GM21423 (cell line): ENCODE measurements at regions not wholly inside any gene's neighbourhood (a gene's known extent, or its start where the extent isn't known, plus 50 kb on each side); places are given as distances from the start of the nearest gene placed in this dataset.
"Not testable (repeated sequence)": the region's sequence is repeated elsewhere in the genome, so short reads cannot be mapped to it uniquely, and the experiment has no call there.

Experiments used
- ATAC-seq: cut with Tn5 transposase; IDR thresholded peaks from one replicate; pipeline ENCODE4 v1.9.1; 2021; ENCODE audit warnings: mild to moderate bottlenecking, moderate library complexity; ENCODE audit not compliant: unreplicated experiment

DNA sequence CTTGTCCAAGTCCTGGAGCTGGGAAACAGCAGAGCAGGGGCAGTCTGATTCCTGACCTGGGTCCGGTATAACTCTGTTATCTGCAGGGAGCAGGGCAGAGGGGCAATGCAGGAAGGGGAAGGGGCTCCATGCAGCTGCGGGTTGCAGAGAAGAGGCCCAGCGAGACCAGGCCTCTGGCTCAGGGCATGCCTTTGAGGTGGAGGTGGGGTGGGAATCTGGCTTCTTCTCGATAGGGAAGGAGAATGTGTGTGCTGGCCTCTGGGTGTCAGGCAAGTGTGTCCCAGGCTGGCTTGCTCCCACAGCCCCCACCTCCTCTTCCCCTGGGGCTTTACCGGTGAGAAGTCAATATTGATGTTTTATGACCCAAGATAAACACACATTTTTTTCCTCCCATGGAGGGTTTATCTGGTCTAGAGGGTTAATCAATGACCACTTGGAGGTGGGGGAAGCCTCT, 187.1 kb upstream of the HAAO start:
- ATAC-seq, result no peak

DNA sequence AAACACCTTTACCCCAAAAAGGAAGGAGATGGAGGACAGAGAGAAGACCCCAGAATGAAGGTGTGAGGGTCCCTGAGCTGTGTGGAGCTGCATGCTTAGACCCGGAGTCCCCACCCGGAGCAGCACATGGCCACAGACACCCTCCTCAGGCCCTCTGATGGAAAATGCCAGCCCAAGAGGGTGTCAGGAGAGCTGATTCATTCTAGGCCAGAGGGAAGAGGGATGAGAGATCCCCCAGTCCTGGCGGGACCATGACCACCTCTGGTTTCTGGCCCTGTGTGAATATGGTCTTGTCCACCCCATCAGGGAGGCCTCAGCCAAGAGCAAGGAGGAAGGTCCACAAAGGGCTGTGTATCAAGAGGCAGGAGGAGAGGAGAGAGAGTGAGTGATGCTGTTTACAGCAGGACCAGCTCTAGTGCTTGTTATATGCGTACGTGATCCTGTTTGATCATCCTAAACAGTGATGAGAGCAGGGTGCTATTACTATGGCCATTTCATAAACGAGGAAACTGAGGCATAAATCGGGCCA, 186.6 kb upstream of the HAAO start:
- no peak for ATAC-seq

DNA sequence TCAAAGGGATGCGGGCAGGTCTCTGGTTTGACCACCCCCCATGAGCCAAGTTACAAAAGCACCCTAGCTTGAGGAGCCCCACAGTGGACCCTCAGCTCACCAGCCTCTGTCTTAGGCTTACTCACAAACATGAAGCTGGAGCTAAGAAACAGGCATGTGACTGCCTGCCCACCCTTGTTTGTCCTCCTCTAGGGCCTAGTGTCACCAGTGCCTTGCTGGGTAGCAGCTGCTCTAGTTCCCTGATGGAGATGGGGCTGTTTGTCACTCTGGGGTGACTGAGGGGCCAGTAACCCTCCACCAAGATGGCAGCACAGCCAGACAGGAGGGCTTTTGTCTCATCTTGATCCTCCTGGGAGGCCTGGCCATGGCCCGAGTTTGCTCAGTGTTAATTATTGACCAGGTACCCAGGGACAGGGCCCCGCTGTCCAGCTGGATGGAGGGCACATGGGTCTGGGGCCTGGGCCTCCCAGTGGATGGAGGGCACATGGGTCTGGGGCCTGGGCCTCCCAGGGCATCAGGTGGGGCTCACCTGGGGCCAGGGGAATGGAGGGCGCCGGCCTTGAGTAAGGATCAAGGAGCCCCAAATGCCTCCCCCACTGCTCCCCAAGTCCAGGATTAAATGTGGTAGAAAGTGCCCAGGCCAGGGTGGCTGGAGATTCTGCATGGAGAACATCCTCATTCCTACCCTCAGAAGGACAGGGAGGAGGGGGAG, 185.9 kb upstream of the HAAO start:
- ATAC-seq, result no peak

DNA sequence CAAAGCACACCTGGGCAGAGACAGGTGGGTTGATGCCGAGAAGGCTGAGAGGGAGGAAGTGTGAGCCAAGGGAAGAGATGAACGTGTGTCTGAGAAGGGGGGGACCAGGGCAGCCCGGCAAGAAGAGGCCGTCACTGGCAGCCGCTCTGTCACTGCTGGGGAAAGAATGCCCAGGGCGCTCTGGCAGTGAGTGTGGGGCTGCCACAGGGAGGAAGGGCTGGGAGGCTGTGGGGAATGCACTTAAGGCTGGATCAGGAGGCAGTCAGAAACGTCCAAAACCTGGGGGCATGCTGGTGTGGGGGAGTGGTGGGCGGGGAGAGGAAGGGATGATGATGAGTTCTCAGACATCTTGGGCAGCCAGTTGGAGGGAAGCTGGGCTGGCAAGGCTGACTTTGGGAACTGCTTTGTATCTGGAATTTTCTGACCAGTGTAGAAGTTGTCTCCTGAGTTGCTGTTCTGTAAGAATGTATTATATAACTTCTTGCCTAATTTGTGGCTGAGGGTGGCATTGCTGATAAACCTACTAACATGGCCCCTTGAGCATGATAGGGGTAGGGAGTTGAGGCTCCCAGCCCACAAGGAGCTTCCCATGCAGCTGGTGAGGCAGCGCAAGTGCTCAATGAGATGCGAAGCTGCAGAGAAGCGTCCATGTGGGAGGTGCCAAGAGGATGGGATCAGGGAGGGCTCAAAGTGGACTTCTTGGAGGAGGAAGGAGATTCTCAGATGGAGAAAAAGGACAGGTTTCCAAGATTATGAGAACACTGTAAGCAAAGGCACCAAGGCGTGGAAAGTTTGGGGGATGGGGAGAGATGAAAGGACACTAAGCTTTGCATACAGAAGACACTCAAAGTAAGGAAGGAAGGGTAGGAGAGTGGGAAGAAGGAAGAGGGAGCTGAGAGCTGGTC, 185.1 kb upstream of the HAAO start:
- no peak for ATAC-seq

DNA sequence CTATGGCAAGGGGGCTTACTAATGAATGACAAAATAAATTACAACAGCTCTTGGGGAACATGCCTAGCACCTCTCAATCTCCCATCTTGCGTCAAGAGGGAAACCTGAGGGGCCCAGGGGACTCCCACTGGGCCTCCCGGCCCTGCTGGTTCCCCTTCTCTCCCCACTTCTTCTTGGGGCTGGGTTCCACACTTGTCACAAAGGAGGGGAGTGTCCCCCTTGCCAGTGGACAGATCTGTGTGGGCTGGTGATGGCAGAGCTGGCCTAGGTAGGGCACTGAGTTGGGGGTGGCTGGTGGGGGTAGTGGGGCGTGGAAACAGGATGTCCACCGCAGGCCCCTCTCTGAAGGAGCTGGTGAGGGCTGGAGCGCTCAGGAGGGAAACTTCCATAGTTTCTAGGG, 184.0 kb upstream of the HAAO start:
- ATAC-seq, result no peak

DNA sequence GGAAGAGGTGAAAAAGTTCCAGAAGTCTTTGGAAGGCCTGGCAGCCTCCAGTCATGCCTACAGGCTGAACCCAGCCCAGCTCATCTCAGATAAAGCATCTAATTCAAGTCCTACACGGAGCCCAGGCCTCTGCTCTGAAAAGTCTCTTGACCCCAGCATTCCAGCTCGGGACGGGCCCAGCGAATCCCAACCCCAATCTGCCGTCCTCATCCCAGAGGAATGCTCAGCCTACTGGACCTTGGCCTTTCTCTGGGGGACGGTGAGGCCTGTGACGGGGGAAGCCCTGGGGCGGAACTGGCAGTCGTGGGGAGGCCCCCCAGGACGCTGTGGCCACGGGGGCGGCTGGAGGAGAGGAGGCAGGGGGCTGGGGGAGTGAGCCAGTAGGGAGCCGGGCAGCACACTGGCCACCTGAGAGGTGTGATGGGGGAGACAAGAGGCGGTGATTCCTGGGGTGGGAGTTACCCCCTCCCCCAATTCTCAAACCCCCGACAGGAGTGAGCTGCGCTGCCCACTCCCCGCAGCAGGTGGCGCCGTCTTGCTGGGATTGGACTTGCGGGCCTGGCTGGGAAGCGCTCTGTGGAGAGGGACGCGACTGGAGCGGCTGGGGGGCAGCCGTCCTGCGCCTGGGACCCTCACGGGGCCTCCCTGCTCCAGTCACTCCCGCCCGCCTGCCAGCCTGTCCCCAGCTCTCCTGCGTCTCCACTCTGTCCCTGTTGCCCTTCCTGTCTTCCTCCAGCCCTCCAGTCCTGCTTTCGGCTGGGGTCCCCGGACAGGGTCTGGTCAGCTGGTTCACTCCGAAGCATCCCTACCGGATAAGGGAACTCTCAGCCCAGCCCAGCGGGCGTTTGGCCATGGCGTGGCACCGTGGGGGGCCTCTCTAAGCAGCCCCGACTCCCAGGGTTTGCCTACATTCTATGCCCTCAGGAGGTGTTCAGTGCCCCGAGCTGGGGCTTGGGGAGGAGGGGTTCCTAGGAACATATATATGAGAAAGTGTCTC, 182.6 kb upstream of the HAAO start:
- no peak for ATAC-seq

DNA sequence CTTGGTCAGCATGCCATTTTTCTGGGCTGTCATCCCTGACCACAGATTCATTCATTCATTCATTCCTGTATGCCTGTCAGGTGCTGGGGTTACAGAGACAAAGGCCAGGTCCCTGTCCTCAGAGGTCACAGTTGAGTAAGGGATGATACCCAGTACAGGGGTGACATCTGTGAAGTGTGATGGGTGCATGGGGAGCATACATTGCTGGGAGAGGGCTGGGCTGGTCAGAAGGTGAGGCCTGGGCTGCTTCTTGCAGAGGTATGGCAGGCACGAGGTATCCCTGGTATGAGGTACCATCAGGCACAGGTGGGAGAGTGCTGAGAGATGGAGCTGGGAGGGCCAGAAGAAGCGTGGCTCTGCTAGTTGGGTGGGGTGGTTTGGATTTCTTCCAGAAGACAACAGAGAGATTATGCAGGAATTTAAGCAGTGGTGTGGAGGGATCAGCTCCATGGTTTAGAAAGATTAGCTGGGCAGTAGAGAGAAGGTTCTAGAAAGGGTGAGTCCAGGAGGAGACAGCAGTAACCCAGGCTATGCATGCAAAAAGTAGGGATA, 181.9 kb upstream of the HAAO start:
- ATAC-seq, result no peak

DNA sequence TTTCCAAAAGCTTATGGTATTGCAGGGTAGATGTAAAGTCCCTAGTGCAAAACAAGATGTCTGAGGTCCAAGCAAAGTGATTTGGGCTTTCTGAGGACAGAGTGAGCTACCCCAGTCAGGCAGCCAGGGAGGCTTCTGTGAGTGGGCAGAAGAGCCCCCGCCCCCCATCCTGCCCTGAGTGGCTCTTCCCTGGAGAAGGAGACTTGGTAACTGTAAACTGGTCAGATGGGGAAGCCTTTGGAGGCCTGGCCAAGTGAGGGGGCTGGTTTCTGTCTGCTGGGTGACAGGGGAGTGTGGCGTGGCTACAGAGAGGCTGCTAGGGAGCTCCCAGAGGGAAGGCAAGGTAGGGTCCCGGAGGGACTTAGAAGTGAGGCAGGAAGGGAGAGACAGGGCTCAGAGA, 181.3 kb upstream of the HAAO start:
- ATAC-seq, result no peak

DNA sequence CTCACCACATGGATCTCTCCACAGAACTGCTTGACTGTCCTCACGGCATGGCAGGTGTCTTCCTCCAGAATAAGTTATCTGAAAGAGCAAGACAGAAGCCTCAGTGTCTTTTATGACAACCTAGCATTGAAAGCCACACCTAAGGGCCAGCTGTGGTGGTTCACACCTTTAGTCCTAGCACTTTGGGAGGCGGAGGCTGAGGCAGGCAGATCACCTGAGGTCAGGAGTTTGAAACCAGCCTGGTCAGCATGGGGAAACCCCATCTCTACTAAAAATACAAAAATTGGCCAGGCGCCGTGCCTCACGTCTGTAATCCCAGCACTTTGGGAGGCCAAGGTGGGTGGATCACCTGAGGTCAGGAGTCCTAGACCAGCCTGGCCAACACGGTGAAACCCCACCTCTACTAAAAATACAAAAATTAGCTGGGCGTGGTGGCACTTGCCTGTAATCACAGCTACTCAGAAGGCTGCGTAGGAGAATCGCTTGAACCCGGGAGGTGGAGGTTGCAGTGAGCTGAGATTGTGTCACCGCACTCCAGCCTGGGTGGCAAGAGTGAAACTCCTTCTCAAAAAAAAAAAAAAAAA, 180.6 kb upstream of the HAAO start:
- ATAC-seq, result not testable (repeated sequence)

DNA sequence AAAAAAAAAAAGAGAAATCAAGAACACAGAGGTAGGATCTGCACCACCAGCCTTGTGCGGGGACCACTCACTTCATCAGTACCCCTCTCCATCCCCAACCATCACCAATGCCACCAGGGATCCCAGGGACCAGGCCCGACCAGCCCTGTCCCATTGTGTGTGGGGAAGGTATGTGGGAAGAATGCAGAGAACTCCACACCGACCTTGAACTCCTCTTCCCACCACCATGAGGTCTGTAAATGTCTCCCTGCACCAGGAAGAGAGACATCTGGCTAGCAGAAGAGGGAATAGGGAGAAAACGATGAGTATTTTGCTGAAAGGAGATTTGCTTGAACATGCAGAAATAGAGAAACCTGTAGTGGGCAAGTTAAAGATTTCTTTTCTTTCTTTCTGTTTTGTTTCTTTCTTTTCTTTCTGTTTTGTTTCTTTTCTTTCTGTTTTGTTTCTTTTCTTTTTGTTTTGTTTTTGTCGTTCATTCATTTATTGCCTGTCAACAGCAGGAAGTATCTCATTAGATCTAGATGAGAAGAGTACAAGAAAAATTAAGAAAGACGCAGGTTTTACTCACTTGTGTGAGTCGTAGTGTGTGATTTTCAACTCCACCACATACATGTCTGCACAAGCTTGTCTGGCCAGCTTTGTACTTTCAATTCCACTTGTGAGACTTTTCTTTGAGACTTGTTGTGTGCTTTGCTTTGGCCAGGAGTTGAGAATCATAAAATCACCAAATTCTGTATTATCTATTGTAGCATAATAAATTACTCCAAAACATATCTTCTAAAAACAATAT, 179.8 kb upstream of the HAAO start:
- no peak for ATAC-seq

DNA sequence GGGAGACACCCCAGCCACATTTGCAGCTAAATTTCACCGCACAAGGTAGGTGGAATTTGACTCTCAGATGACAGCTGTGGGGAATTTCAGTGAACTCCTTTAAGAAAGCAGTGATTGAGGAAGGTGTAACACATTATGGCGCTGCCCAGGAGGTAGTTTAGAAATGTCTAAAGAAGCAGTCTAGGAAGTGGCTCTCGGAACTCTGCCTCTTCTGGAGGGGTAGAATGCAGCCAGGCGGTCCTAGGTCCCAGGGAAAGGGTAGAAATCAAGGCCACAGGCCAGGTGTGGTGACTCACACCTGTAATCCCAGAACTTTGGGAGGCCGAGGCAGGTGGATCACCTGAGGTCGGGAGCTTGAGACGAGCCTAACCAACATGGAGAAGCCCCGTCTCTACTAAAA, 179.0 kb upstream of the HAAO start:
- ATAC-seq, result no peak

DNA sequence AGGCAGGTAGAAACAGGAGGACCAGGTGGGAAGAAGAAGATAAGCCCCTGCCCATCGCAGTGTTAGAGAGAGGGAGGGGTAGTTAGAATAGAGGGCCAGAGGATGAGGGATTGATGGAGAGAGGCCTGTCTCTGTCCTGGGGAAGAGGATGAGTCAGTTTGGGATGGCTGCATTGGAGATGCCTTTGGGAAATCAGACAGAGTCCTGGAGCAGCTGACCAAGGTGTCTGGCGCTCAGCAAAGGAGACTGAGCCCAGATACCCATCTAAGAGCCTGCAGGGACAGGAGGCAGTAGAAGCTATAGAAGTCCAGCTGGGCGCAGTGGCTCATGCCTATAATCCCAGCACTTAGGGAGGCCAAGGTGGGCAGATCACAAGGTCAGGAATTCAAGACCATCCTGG, 177.8 kb upstream of the HAAO start:
- ATAC-seq, result no peak

DNA sequence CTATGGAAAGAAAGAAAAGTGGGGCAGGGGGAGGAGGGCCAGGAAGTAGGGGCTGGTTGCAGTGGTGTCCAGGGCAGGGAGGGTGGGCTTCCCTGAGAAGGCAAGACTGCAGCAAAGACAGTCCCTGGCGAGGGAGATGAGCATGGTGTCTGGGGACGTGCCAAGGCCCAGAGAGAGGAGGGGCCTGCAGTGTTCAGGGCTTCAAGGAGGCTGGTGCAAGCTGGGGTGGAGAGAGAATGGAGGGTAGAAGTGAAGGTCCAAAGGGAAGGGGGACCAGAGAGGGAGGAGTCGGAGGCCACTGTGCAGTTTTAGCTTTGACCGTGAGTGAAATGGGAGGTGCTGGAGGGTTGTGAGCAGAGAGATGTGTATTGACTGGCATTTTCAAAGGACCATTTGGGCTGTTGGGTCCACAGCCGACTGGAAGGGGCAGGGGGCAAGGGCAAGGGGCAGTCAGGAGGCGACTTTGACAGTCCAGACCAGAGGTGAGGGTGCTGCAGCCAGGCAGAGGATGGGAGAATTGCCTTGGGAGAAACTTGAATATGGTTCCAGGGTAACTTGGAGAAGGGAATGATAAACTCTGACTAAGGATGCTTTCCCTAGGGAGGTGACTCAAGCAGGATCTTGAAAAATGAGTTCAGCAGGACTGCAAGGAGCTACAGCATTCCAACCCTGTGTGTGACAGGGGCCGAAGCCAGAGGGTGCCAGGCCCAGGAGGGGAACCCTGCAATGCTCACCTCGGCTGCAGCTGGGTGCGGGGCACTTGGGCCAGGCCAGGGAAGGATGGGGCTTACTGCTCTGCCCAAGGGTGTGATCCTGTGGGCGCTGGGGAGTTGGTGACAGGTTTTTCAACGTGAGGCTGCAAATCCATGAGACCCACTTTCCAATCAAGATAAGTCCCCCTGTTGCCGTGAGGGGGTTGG, 177.1 kb upstream of the HAAO start:
- ATAC-seq, result no peak

DNA sequence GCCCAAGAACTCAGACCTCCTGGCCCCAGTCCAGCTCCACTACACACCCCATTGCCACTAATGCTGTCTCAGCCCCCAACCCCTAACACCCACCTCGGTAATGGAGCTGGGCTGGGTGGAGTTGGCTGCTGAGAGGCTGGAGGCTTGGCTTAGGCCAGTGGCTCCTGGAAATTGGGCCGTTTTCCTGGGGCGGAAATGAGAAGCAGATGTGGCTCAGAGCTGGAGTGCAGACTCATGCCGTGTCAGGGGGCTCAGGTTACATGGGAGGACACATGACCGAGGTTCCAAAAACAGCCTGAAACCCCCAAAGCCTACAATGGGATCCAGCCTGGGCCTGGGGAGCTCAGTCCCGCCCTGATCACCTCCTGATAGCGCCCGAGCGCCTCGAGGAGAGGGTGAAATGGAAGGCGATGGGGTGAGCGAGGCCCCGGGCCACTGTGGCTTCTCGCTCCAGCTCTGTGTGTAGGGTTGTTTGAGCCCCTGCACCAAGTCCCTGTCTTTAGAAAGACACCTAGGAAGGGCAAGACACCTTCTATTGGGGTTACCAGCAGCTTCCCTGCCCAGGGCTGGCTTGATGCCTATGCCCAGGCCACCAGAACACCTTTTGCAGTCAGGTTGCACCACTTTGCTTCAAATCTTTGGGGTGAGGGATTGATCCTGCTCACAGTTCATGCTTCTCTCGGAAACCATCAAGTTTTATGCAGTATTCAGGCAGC, 175.7 kb upstream of the HAAO start:
- ATAC-seq, result no peak

DNA sequence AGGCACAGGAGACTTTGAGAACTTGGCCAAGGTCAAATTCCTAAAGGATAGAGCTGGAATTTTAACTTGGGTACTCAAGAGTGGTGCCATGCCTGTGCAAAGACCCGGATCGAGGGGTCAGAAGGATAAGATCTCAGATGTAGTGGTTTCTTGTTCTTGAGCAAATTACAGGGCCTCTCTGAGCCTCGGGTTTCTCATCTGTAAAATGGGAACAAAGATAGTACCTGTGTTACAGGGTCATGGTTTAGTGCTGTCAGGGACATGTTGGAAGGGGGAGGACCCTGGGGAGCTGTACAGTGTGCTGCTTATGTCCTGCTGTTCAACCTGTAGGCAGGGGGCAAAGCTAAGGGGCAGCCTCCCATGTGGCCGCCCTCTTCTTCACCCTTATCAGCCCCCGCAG, 173.5 kb upstream of the HAAO start:
- ATAC-seq, result no peak

DNA sequence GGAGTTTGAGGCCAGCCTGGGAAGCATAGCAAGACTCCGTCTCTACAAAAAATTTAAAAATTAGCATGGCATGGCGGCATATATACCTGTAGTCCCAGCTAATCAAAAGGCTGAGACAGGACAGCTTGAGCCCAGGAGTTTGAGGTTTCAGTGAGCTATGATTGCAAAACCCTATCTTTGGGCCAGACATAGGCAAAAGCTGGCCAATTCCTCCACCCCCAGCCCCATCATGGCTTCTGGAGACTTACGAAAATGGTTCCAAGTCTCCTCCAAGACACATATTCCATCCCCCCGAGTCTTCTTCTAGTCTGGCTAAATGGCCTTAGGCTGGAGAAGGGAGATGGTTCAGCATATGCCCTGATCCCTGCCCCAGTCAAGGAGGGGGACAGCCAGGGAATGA, 172.8 kb upstream of the HAAO start:
- no peak for ATAC-seq

DNA sequence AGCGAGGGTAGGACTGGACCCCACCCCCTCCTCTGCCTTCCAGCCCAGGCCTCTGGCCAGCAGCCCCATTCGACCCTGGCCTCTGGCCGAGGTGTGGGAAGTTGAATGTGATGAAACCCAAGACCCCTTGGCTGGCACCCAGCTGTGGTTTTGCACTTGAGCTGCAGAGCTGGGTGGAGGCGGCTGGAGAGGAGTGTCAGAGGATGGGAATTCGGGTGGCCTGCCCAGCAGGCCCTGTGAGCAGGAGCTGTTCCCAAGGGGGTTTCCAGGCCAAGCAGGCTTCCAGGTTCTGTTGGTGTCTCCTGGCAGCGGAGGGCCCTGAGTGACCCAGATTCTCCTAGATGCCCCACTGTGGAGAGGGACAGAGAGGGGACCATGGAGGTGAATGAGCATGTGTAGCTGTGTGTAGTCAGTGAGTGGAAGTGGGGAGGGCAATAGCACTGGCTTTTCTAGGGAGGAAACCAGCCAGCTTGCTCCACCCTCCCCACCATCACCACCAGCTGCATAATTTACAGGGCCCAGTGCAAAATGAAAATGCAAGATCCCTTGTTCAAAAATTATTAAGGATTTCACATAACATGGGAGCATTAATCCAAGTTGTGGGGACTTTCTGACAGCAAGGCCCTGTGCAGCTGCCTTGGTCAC, 172.2 kb upstream of the HAAO start:
- no peak for ATAC-seq
